ENCODE measurements at regions not wholly inside any gene's neighbourhood (a gene's known extent, or its start where the extent isn't known, plus 50 kb on each side); places are given as distances from the start of the nearest gene placed in this dataset.

DNA sequence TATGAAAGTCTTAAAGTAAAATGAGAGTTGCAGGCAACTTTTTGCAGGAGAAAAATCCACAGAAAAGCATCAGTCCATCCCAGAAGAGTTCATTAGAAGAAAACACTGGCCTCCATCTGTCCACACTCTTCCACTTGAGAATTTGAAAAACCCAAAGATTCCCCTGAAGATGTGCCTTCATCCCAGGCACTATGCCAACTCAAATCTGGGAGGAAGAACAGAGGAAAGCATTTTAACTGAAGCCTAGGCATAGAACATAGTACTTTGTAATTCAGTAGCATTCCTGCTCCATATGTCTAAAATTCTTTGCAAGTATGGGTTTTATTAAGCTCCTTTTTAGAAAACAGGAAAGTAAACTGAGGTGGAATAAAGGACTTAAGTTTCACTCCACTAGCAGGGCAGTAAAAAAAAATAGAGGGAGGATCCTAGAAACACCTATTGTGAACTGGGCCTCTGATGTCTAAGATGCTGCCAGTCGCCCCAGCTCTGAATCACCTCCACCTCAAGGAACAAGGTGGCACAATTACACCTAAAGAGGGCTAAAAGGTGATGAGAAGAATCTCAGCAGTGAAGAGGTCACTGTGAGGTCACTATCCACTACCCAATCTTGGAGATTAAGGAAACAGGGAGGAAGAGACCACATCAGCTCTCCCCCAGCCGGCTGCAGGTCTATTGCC is 141.9 kb upstream of the FAM241A start:
- H3K4me3 ChIP-seq (replicated peaks; ENCODE audit: low read depth, low read length), result no peak overlapping the region
- no peak for TF ChIP-seq CTCF (IDR thresholded peaks at IDR 0.05; ENCODE audit: low read depth, low read length, missing control alignments)
- DNase-seq (ENCODE audit: extremely low read depth, low read depth), result no peak

GRCh38 chr4:112005027-112005426 is 140.2 kb upstream of the FAM241A start:
- H3K4me3 ChIP-seq (replicated peaks; ENCODE audit: low read depth, low read length), result no peak overlapping the region
- no peak for TF ChIP-seq CTCF (IDR thresholded peaks at IDR 0.05; ENCODE audit: low read depth, low read length, missing control alignments)
- no peak for DNase-seq (ENCODE audit: extremely low read depth, low read depth)

DNA sequence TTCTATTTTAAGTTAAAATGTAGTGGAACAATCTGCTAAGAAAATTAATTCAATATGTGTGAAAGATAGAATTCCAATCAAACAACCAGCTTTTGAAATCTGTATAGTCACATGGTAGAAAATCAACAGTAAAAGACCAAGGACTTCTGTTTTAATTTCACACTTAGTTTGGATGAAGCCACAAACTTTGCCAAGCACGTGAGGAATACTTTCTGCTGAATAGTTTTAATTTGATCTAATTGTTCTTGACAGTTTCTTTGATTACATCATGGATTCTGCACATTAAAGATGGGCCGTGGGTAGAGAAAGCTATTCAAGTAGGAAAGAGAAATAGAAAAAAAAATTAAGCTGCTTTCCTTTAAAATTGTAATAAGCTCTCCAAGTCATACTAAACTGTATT is 137.9 kb upstream of the FAM241A start:
- no peak overlapping the region for H3K4me3 ChIP-seq (replicated peaks; ENCODE audit: low read depth, low read length)
- no peak for TF ChIP-seq CTCF (IDR thresholded peaks at IDR 0.05; ENCODE audit: low read depth, low read length, missing control alignments)
- DNase-seq (ENCODE audit: extremely low read depth, low read depth), result peak; percentile 14

- H3K4me3 ChIP-seq (replicated peaks; ENCODE audit: low read depth, low read length), result no peak overlapping the region
- DNase-seq (ENCODE audit: extremely low read depth, low read depth), result no peak
- no peak for TF ChIP-seq CTCF (IDR thresholded peaks at IDR 0.05; ENCODE audit: low read depth, low read length, missing control alignments)
These were observed 129.3 kb upstream of the FAM241A start for GRCh38 chr4:112015960-112016359.

- no peak overlapping the region for H3K4me3 ChIP-seq (replicated peaks; ENCODE audit: low read depth, low read length)
- no peak for TF ChIP-seq CTCF (IDR thresholded peaks at IDR 0.05; ENCODE audit: low read depth, low read length, missing control alignments)
- DNase-seq (ENCODE audit: extremely low read depth, low read depth), result no peak
These were observed 121.8 kb upstream of the FAM241A start for GRCh38 chr4:112023402-112023950.

GRCh38 chr4:112026058-112026457 is 119.2 kb upstream of the FAM241A start:
- H3K4me3 ChIP-seq (replicated peaks; ENCODE audit: low read depth, low read length), result no peak overlapping the region
- no peak for TF ChIP-seq CTCF (IDR thresholded peaks at IDR 0.05; ENCODE audit: low read depth, low read length, missing control alignments)
- DNase-seq (ENCODE audit: extremely low read depth, low read depth), result no peak

- no peak overlapping the region for H3K4me3 ChIP-seq (replicated peaks; ENCODE audit: low read depth, low read length)
- DNase-seq (ENCODE audit: extremely low read depth, low read depth), result no peak
- TF ChIP-seq CTCF (IDR thresholded peaks at IDR 0.05; ENCODE audit: low read depth, low read length, missing control alignments), result no peak
These were observed 115.5 kb upstream of the FAM241A start for GRCh38 chr4:112029771-112030171.

Data from HFF-Myc (cell line).